Calu3 (cell line): ENCODE measurements at regions not wholly inside any gene's neighbourhood (a gene's known extent, or its start where the extent isn't known, plus 50 kb on each side); places are given as distances from the start of the nearest gene placed in this dataset.

Source experiments
- BruUV-seq: library from RNA; stranded (reverse); fragments of 400-500 nt; replicated peaks from 2 replicates; lab custom pipeline; 2021; lab: Mats Ljungman, UMichigan
- CTCF ChIA-PET: fragments of 300-600 bp; sonication (Branson Sonifier 250); formaldehyde crosslinking; loops from one replicate; lab custom pipeline; 2022; ENCODE audit warnings: antibody characterized with exemption; lab: Charles Lee
- DNase-seq: peaks from one replicate; pipeline ENCODE4 v3.0.0; 2022
- H3K27ac Mint-ChIP-seq: one replicate; pipeline ENCODE4 v1.8.0; 2022; ENCODE audit warnings: mixed read lengths; ENCODE audit not compliant: unreplicated experiment
- H3K27me3 Mint-ChIP-seq: one replicate; pipeline ENCODE4 v1.8.0; 2022; ENCODE audit warnings: mixed read lengths; ENCODE audit not compliant: unreplicated experiment
- H3K36me3 Mint-ChIP-seq: one replicate; pipeline ENCODE4 v1.8.0; 2022; ENCODE audit warnings: mild to moderate bottlenecking, moderate library complexity, mixed read lengths; ENCODE audit not compliant: insufficient read depth, unreplicated experiment
- H3K4me1 Mint-ChIP-seq: one replicate; pipeline ENCODE4 v1.8.0; 2022; ENCODE audit warnings: mild to moderate bottlenecking, low read depth, mixed read lengths; ENCODE audit not compliant: unreplicated experiment
- H3K4me3 Mint-ChIP-seq: one replicate; pipeline ENCODE4 v1.8.0; 2022; ENCODE audit warnings: mild to moderate bottlenecking, low read depth, moderate library complexity, mixed read lengths; ENCODE audit not compliant: unreplicated experiment
- H3K9me3 Mint-ChIP-seq: one replicate; pipeline ENCODE4 v1.8.0; 2022; ENCODE audit warnings: low read depth, mixed read lengths; ENCODE audit not compliant: unreplicated experiment
- CTCF ChIP-seq: fragments of 200-600 bp; IDR thresholded peaks from one replicate; pipeline ENCODE4 v1.8.0; 2022; ENCODE audit warnings: antibody characterized with exemption; ENCODE audit not compliant: unreplicated experiment
- intact Hi-C: fragments of 100-400 bp; cut with micrococcal nuclease; formaldehyde crosslinking; loops from one replicate; pipeline ENCODE4 v1.10.0; 2022; ENCODE audit not compliant: unreplicated experiment

DNA sequence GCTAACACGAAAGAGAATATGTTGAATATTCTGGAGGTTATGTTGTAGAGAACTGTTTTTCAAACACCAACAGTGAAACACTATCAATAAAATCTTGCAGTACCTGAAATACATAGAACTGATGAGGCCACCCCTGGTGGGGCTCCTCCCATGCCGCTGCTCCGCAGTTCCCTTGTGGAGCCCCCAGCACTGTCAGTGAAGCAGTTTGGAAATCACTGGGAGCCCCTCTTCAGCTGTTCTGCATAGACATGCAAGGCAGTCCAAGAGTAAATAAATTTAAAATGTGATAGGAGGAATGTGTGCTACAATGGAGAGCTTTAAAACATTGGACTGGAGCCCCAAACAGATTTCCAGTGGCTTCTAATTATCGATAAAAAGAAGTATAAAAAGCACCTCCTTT lies 189.4 kb downstream of the FNDC1 start:
- no peak overlapping the region for H3K27ac Mint-ChIP-seq
- no peak for TF ChIP-seq CTCF
- BruUV-seq, result no TSS peak
- no peak overlapping the region for H3K4me3 Mint-ChIP-seq
- no peak for DNase-seq
- peaks cover 54% of the 10 kb centered on the region for H3K27me3 Mint-ChIP-seq
- CTCF ChIA-PET, result no interaction called here
- intact Hi-C loops, result no loop called here
- H3K36me3 Mint-ChIP-seq, result no peaks in the 10 kb centered on the region
- H3K4me1 Mint-ChIP-seq, result no peaks in the 10 kb centered on the region
- no peaks in the 10 kb centered on the region for H3K9me3 Mint-ChIP-seq

DNA sequence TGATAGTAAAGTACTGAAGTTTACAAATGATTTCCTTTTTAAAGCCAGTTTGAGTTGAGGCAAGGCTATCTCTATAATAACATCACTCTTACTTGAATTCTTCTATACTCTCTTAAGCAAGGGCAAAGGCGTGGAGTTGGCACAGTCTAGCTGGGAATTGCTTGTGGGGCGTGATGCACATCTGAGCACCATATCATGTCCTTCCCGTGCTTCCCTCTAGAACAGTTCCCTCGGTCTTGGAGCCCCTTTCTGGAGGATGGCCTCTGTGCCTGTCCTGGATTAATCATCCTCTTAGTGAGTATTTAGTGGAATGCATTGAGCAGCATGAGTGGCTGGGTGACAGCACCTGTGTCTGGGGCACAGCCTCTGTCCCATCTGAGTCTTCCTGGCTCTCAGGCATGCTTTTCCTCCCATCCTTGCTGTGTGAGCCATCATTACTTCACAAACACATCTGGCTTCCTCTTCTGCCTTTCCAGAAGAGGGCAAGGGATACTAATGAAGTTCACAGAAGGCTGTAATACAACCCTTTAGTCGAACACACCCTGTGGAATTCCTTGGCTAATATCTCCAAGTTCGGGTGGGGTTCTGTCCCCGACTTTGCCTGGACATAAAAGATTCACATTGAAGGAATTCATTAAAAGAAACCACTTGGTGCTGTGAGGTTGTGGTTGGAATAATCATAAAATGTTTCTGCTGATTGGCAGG lies 188.2 kb downstream of the FNDC1 start:
- intact Hi-C loops, result no loop called here
- Mint-ChIP-seq H3K27me3 (peaks cover 65% of the 10 kb centered on the region), H3K36me3 (no peaks in the 10 kb centered on the region), H3K27ac (no peak overlapping the region), H3K4me1 (no peaks in the 10 kb centered on the region), H3K9me3 (no peaks in the 10 kb centered on the region), H3K4me3 (no peak overlapping the region)
- no TSS peak for BruUV-seq
- CTCF ChIA-PET, result no interaction called here
- no peak for TF ChIP-seq CTCF
- no peak for DNase-seq

DNA sequence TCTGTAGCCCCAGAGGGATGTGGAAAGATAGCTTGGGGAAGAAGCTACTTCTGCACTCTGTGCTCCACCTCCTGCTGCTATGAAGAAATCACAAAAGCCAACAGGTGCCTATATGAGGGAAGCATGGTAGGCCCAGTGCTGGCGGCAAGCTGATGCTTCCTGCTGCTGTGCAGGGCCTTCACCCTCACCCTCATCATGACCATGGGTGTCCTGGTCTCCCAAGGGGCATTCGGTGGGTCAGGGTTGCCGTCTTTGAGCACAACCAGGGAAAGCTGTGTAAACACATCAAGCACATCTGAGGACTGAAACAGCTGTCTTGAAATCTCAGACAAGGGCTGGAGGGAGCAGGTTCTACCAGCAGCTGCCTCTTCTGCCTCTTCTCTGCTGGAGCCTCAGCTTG lies 184.0 kb downstream of the FNDC1 start:
- Mint-ChIP-seq H3K36me3 (no peaks in the 10 kb centered on the region), H3K4me3 (no peak overlapping the region), H3K4me1 (no peaks in the 10 kb centered on the region), H3K27ac (no peak overlapping the region), H3K9me3 (no peaks in the 10 kb centered on the region), H3K27me3 (peaks cover 98% of the 10 kb centered on the region)
- no TSS peak for BruUV-seq
- no peak for TF ChIP-seq CTCF
- no peak for DNase-seq
- CTCF ChIA-PET, result no interaction called here
- intact Hi-C loops, result no loop called here

GRCh38 chr6:159351707-159352106 lies 182.5 kb downstream of the FNDC1 start:
- Mint-ChIP-seq H3K36me3 (no peaks in the 10 kb centered on the region), H3K27ac (no peak overlapping the region), H3K9me3 (no peaks in the 10 kb centered on the region), H3K4me1 (no peaks in the 10 kb centered on the region), H3K27me3 (peaks cover 97% of the 10 kb centered on the region), H3K4me3 (no peak overlapping the region)
- CTCF ChIA-PET, result no interaction called here
- no peak for DNase-seq
- intact Hi-C loops, result no loop called here
- no TSS peak for BruUV-seq
- TF ChIP-seq CTCF, result no peak
